GM23338 (cell line): ENCODE measurements at regions not wholly inside any gene's neighbourhood (a gene's known extent, or its start where the extent isn't known, plus 50 kb on each side); places are given as distances from the start of the nearest gene placed in this dataset.

Source experiments
- ATAC-seq: fragments of 200-7000 bp; cut with Tn5 transposase; 3 replicates; pipeline ENCODE4 v1.9.1; 2020
- DNase-seq: peaks from one replicate; pipeline ENCODE4 v3.0.0-alpha.2; 2015; ENCODE audit warnings: low spot score
- H2AFZ ChIP-seq: fragments of 200-600 bp; sonication (generic); 2 replicates; pipeline ENCODE4 v1.8.0; 2016; ENCODE audit warnings: antibody characterized with exemption, mild to moderate bottlenecking, moderate library complexity
- H3F3A ChIP-seq: fragments of 200-600 bp; sonication (generic); replicated peaks from 2 replicates; pipeline ENCODE4 v1.8.0; 2017; ENCODE audit warnings: antibody characterized with exemption, mixed run types, low read depth
- H3K27ac ChIP-seq: fragments of 200-600 bp; sonication (generic); 2 replicates; pipeline ENCODE4 v1.6.1; 2016; ENCODE audit warnings: low read depth
- H3K27me3 ChIP-seq: fragments of 200-600 bp; sonication (generic); 2 replicates; pipeline ENCODE4 v1.8.0; 2016; ENCODE audit warnings: mild to moderate bottlenecking, mixed run types, moderate library complexity; ENCODE audit not compliant: insufficient read depth
- H3K36me3 ChIP-seq: fragments of 200-600 bp; sonication (generic); 2 replicates; pipeline ENCODE4 v1.8.0; 2016; ENCODE audit warnings: mild to moderate bottlenecking; ENCODE audit not compliant: insufficient read depth
- H3K4me1 ChIP-seq: fragments of 200-600 bp; sonication (generic); 2 replicates; pipeline ENCODE4 v1.8.0; 2016; ENCODE audit warnings: mild to moderate bottlenecking, moderate library complexity; ENCODE audit not compliant: insufficient read depth
- H3K4me2 ChIP-seq: fragments of 200-600 bp; sonication (generic); 2 replicates; pipeline ENCODE4 v1.7.1; 2017; ENCODE audit warnings: mixed run types
- H3K4me3 ChIP-seq: fragments of 200-600 bp; sonication (generic); 2 replicates; pipeline ENCODE4 v1.6.1; 2016; ENCODE audit warnings: mixed run types
- H3K79me2 ChIP-seq: fragments of 200-600 bp; sonication (generic); replicated peaks from 2 replicates; pipeline ENCODE4 v1.8.0; 2017; ENCODE audit warnings: mild to moderate bottlenecking; ENCODE audit not compliant: insufficient read depth
- H3K9me2 ChIP-seq: fragments of 200-600 bp; sonication (generic); 2 replicates; pipeline ENCODE4 v1.8.0; 2017; ENCODE audit not compliant: insufficient read depth
- H4K20me1 ChIP-seq: fragments of 200-600 bp; sonication (generic); replicated peaks from 2 replicates; pipeline ENCODE4 v1.8.0; 2017; ENCODE audit warnings: mild to moderate bottlenecking; ENCODE audit not compliant: insufficient read depth
- H3K27ac Mint-ChIP-seq: 2 replicates; pipeline ENCODE4 v1.8.0; 2020; ENCODE audit warnings: inconsistent platforms, mild to moderate bottlenecking, moderate library complexity, mixed read lengths
- H3K27me3 Mint-ChIP-seq: 3 replicates; pipeline ENCODE4 v1.8.0; 2022; ENCODE audit warnings: low read depth, mild to moderate bottlenecking, moderate library complexity, mixed read lengths, inconsistent platforms; ENCODE audit not compliant: insufficient read depth, poor library complexity
- H3K36me3 Mint-ChIP-seq: 3 replicates; pipeline ENCODE4 v1.8.0; 2021; ENCODE audit warnings: low read depth, mild to moderate bottlenecking, inconsistent platforms, moderate library complexity, mixed read lengths
- H3K4me1 Mint-ChIP-seq: 3 replicates; pipeline ENCODE4 v1.8.0; 2020; ENCODE audit warnings: mild to moderate bottlenecking, inconsistent platforms, mixed read lengths
- H3K4me3 Mint-ChIP-seq: 3 replicates; pipeline ENCODE4 v1.8.0; 2021; ENCODE audit warnings: moderate library complexity, mild to moderate bottlenecking, inconsistent platforms, mixed read lengths
- H3K9me3 Mint-ChIP-seq: 3 replicates; pipeline ENCODE4 v1.8.0; 2020; ENCODE audit warnings: moderate library complexity, mild to moderate bottlenecking, inconsistent platforms, mixed read lengths
- CREB1 ChIP-seq: fragments of 250-450 bp; sonication (Bioruptor Pico); IDR thresholded peaks from 2 replicates; pipeline ENCODE4 v1.5.0; 2020; ENCODE audit warnings: low read depth, mild to moderate bottlenecking, moderate library complexity
- EZH2 ChIP-seq: fragments of 200-600 bp; sonication (generic); IDR thresholded peaks from one replicate; pipeline ENCODE4 v1.8.0; 2017; ENCODE audit warnings: antibody characterized with exemption, mild to moderate bottlenecking, low read depth; ENCODE audit not compliant: unreplicated experiment
- EZH2phosphoT487 ChIP-seq: fragments of 200-600 bp; sonication (generic); IDR thresholded peaks from one replicate; pipeline ENCODE4 v1.8.1; 2018; ENCODE audit warnings: antibody characterized with exemption; ENCODE audit not compliant: unreplicated experiment
- NANOG ChIP-seq: IDR thresholded peaks from 2 replicates; pipeline ENCODE4 v1.6.1; 2016; ENCODE audit warnings: antibody characterized with exemption, borderline replicate concordance
- ZNF114 ChIP-seq: fragments of 250-450 bp; sonication (Bioruptor Pico); IDR thresholded peaks from 2 replicates; pipeline ENCODE4 v1.5.0; 2020; ENCODE audit warnings: mild to moderate bottlenecking, moderate library complexity
- ZNF331 ChIP-seq: fragments of 250-450 bp; sonication (Bioruptor Pico); IDR thresholded peaks from 2 replicates; pipeline ENCODE4 v1.5.0; 2020; ENCODE audit warnings: low read depth, mild to moderate bottlenecking, moderate library complexity
- TF ChIP-seq, protein P1 (sequence below): IDR thresholded peaks from one replicate; pipeline ENCODE4 v1.6.1; 2018; ENCODE audit warnings: antibody characterized with exemption; ENCODE audit not compliant: unreplicated experiment
- TF ChIP-seq, protein P2 (sequence below): fragments of 250-450 bp; sonication (Bioruptor Pico); IDR thresholded peaks from 2 replicates; pipeline ENCODE4 v1.5.0; 2020; ENCODE audit warnings: mild to moderate bottlenecking, moderate library complexity

DNA sequence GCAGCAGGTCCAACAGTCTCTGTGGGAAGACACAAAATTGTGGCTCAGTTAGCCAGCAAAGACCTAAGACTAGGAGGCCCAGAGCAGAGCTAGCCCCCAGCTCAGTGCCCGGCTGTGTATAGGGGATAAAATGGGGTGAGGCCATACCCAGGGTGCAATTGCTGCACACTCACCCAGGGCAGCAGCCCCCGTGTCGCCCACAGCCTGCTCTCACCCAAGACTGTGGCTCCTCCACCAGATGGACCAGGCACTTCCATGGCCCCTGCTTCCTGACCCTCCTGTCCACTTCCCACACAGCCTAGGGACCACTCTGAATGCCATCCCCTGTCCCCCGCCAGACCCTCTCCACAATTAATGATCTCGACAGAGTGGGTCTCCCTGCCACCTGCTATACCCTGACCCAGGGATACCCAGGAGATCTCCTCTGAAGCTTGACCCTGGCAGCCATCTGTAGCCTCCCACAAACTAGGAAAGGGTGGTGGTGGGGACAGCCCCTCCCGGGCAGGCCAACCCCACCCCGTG is 85.7 kb downstream of the HS1BP3 start:
- Histone ChIP-seq H3K4me1 (peaks cover 19% of the 10 kb centered on the region), H2AFZ (no peak overlapping the region), H3K79me2 (no peaks in the 10 kb centered on the region), H4K20me1 (no peaks in the 10 kb centered on the region), H3K36me3 (no peaks in the 10 kb centered on the region), H3K27me3 (no peaks in the 10 kb centered on the region), H3K9me2 (no peaks in the 10 kb centered on the region; the same call in 1 of the 2 replicates), H3K4me2 (no peak overlapping the region), H3K4me3 (no peak overlapping the region), H3F3A (no peaks in the 10 kb centered on the region), H3K27ac (no peak overlapping the region)
- DNase-seq: no peak
- Mint-ChIP-seq H3K27me3 (peaks cover 26% of the 10 kb centered on the region), H3K4me3 (no peak overlapping the region), H3K9me3 (no peaks in the 10 kb centered on the region), H3K27ac (no peak overlapping the region), H3K36me3 (no peaks in the 10 kb centered on the region), H3K4me1 (peaks cover 38% of the 10 kb centered on the region)
- no peak for ATAC-seq
- TF ChIP-seq ZNF114 (CRISPR knock-in tag): no peak
- no peak for TF ChIP-seq ZNF331
- no peak for TF ChIP-seq NANOG
- TF ChIP-seq, protein P1, sequence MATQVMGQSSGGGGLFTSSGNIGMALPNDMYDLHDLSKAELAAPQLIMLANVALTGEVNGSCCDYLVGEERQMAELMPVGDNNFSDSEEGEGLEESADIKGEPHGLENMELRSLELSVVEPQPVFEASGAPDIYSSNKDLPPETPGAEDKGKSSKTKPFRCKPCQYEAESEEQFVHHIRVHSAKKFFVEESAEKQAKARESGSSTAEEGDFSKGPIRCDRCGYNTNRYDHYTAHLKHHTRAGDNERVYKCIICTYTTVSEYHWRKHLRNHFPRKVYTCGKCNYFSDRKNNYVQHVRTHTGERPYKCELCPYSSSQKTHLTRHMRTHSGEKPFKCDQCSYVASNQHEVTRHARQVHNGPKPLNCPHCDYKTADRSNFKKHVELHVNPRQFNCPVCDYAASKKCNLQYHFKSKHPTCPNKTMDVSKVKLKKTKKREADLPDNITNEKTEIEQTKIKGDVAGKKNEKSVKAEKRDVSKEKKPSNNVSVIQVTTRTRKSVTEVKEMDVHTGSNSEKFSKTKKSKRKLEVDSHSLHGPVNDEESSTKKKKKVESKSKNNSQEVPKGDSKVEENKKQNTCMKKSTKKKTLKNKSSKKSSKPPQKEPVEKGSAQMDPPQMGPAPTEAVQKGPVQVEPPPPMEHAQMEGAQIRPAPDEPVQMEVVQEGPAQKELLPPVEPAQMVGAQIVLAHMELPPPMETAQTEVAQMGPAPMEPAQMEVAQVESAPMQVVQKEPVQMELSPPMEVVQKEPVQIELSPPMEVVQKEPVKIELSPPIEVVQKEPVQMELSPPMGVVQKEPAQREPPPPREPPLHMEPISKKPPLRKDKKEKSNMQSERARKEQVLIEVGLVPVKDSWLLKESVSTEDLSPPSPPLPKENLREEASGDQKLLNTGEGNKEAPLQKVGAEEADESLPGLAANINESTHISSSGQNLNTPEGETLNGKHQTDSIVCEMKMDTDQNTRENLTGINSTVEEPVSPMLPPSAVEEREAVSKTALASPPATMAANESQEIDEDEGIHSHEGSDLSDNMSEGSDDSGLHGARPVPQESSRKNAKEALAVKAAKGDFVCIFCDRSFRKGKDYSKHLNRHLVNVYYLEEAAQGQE: no peak

DNA sequence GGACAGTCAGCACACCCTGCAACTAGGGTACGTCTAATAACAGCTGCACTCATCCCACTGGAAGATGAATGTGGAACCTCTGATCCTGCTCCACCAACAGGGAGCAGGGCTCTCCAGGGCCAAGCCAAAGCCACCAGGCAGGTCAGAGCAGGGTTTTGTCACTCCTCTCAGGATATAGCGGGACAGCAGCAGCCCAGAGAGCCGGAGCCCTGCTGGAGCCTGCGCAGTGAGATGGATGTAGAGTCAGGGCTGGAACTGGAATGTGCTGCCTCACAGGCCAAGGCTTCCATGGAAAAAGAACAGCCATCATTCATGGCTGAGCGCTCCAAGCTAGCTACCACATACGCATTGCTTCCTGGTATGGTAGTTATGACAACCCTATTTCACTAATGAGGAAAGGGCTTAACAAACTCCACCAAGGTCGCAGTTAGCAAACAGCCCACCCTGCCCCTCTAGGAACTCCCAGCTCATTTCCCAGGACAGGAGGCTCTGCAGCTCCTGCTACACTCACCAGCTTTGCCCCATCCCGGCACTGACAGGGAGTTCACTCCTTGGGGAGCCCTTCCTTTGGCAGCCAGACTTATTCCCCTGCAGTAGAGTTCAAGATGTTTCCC is 85.2 kb downstream of the HS1BP3 start:
- Mint-ChIP-seq H3K4me1 (peaks cover 35% of the 10 kb centered on the region), H3K9me3 (no peaks in the 10 kb centered on the region), H3K27ac (no peak overlapping the region), H3K27me3 (peaks cover 23% of the 10 kb centered on the region), H3K36me3 (no peaks in the 10 kb centered on the region), H3K4me3 (no peak overlapping the region)
- H4K20me1 ChIP-seq: no peaks in the 10 kb centered on the region
- H3K79me2 ChIP-seq: no peaks in the 10 kb centered on the region
- peaks cover 19% of the 10 kb centered on the region for H3K4me1 ChIP-seq
- H3K27me3 ChIP-seq: no peaks in the 10 kb centered on the region
- no peaks in the 10 kb centered on the region; the same call in 1 of the 2 replicates for H3K9me2 ChIP-seq
- H3K4me3 ChIP-seq: no peak overlapping the region
- H3K36me3 ChIP-seq: no peaks in the 10 kb centered on the region
- no peak overlapping the region for H3K4me2 ChIP-seq
- no peak overlapping the region for H2AFZ ChIP-seq
- no peak for ATAC-seq
- DNase-seq: no peak
- no peak overlapping the region for H3K27ac ChIP-seq
- no peaks in the 10 kb centered on the region for H3F3A ChIP-seq
- TF ChIP-seq EZH2 (no peak), CREB1 (CRISPR knock-in tag) (no peak), EZH2phosphoT487 (no peak), ZNF114 (CRISPR knock-in tag) (no peak)
- TF ChIP-seq, protein P1: no peak
- TF ChIP-seq, protein P2, sequence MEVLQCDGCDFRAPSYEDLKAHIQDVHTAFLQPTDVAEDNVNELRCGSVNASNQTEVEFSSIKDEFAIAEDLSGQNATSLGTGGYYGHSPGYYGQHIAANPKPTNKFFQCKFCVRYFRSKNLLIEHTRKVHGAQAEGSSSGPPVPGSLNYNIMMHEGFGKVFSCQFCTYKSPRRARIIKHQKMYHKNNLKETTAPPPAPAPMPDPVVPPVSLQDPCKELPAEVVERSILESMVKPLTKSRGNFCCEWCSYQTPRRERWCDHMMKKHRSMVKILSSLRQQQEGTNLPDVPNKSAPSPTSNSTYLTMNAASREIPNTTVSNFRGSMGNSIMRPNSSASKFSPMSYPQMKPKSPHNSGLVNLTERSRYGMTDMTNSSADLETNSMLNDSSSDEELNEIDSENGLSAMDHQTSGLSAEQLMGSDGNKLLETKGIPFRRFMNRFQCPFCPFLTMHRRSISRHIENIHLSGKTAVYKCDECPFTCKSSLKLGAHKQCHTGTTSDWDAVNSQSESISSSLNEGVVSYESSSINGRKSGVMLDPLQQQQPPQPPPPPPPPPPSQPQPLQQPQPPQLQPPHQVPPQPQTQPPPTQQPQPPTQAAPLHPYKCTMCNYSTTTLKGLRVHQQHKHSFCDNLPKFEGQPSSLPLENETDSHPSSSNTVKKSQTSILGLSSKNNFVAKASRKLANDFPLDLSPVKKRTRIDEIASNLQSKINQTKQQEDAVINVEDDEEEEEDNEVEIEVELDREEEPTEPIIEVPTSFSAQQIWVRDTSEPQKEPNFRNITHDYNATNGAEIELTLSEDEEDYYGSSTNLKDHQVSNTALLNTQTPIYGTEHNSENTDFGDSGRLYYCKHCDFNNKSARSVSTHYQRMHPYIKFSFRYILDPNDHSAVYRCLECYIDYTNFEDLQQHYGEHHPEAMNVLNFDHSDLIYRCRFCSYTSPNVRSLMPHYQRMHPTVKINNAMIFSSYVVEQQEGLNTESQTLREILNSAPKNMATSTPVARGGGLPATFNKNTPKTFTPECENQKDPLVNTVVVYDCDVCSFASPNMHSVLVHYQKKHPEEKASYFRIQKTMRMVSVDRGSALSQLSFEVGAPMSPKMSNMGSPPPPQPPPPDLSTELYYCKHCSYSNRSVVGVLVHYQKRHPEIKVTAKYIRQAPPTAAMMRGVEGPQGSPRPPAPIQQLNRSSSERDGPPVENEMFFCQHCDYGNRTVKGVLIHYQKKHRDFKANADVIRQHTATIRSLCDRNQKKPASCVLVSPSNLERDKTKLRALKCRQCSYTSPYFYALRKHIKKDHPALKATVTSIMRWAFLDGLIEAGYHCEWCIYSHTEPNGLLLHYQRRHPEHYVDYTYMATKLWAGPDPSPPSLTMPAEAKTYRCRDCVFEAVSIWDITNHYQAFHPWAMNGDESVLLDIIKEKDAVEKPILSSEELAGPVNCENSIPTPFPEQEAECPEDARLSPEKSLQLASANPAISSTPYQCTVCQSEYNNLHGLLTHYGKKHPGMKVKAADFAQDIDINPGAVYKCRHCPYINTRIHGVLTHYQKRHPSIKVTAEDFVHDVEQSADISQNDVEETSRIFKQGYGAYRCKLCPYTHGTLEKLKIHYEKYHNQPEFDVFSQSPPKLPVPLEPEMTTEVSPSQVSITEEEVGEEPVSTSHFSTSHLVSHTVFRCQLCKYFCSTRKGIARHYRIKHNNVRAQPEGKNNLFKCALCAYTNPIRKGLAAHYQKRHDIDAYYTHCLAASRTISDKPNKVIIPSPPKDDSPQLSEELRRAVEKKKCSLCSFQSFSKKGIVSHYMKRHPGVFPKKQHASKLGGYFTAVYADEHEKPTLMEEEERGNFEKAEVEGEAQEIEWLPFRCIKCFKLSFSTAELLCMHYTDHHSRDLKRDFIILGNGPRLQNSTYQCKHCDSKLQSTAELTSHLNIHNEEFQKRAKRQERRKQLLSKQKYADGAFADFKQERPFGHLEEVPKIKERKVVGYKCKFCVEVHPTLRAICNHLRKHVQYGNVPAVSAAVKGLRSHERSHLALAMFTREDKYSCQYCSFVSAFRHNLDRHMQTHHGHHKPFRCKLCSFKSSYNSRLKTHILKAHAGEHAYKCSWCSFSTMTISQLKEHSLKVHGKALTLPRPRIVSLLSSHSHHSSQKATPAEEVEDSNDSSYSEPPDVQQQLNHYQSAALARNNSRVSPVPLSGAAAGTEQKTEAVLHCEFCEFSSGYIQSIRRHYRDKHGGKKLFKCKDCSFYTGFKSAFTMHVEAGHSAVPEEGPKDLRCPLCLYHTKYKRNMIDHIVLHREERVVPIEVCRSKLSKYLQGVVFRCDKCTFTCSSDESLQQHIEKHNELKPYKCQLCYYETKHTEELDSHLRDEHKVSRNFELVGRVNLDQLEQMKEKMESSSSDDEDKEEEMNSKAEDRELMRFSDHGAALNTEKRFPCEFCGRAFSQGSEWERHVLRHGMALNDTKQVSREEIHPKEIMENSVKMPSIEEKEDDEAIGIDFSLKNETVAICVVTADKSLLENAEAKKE (CRISPR knock-in tag): no peak
